HG03460 (cell line): ENCODE measurements at regions not wholly inside any gene's neighbourhood (a gene's known extent, or its start where the extent isn't known, plus 50 kb on each side); places are given as distances from the start of the nearest gene placed in this dataset.

Source experiments
- ATAC-seq: cut with Tn5 transposase; IDR thresholded peaks from one replicate; pipeline ENCODE4 v1.9.1; 2021; ENCODE audit not compliant: unreplicated experiment

GRCh38 chr4:136458326-136458725 is 1074.0 kb downstream of the PCDH18 start:
- no peak for ATAC-seq

DNA sequence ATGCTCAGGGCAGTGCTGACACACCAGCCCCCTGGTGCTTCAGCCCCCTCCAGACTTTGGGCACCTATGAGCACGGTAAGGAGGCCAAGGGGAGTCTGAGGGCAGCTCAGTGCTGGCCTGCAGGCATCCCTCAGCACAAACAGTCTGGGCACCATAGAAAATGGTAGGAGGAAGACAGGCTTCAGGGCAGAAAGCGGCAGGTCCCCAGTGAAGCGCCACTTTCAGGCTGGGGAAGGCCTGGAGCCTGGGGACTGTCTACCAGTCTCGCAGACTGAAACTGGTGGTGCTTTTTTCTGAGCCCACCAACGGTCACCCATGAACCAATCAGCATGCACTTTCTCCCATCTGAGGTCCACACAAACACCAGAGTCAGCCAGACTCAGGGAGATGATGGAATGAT is 1074.7 kb downstream of the PCDH18 start:
- ATAC-seq, result no peak

DNA sequence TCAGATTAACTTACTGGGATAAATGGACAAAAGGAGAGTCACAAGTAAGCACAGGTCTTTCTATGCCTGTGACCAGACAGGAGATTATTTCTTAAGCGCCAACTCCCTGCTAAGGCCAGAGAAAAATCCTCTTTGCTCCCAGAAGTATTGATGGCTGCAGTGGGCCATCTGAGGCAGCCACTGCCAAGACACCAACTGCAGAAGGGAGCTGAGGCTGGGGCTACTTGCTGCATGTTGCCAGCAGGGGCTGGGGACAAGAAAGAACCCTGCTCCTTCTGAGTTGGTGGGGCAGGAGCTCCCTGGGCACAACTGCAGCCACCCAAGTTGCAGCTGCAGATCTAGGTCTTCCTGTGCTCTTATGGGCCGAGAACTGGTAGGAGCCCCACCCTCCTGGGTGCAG is 1075.3 kb downstream of the PCDH18 start:
- ATAC-seq, result no peak

- ATAC-seq, result no peak
Measured at GRCh38 chr4:136443006-136443405, 1089.3 kb downstream of the PCDH18 start.

DNA sequence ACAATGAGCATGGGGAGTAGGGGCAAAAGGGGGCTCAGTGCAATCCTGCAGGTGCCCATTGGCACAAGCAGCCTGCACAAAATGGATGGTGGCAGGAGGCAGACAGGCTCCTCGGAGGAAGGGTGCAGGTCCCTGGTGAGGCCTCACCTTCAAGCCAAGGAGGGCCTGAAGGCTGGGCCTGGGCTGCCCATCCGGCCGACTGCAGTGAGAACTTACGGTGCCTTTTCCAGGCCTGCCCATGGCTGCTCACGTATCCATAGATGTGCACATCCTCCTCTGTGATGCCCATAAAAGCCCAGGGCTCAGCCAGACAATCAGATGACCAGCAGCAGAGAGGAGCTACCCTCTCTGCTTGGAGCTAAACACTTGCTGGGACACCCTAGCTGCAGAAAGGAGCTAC is 1089.8 kb downstream of the PCDH18 start:
- no peak for ATAC-seq

DNA sequence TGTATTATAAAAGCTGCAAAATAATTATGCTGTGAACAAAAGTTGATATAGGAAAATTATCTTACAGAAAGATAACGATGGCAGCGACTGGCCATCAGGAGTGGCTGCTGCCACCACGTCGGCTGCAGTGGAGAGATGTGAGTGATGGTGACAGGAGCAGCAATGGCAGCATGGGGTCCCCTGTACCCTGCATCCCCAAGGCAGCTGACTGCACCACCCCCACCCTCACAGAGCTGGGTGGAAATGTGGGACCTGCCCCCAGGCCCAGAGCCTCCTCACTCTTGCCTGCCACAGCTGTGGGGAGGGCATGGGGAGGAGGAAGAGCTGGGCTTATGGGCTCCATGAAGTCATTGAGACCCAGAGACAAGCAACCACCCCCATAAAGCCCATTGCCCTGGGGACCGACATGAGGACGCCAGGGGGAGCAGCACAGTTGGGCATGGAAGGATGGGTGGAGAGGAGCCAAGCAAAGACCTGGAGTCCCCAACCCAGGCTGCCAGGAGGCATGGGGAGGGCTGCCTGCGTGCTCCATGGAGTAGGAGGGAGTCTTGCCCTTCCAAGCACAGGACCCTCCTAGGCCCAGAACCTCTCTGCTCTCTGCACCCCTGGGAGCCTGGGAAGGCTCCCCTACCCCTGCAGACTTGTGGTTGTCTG is 1090.5 kb downstream of the PCDH18 start:
- ATAC-seq, result no peak

- ATAC-seq, result no peak
Measured at GRCh38 chr4:136438645-136439044, 1093.6 kb downstream of the PCDH18 start.

- ATAC-seq, result no peak
Measured at GRCh38 chr4:136424052-136424451, 1108.2 kb downstream of the PCDH18 start.

DNA sequence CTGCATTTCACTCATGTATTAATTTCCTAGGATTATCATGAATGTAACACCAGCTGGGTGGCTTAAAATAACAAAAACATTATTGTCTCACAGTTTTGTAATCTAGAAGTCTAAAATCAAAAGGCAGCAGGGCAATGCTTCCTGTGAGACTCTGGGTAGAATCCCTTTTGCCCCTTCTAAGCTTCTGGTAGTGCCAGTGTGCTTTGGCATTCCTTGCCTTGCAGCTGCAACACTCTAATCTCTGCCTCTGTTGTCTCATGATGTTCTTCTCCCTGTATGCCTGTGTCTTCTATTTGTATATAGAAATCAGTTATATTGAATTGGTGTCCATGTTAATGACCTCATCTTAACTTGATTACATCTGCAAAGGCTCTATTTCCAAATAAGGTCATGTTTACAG is 1117.3 kb downstream of the PCDH18 start:
- ATAC-seq, result no peak

GRCh38 chr4:136412708-136413107 is 1119.6 kb downstream of the PCDH18 start:
- no peak for ATAC-seq

DNA sequence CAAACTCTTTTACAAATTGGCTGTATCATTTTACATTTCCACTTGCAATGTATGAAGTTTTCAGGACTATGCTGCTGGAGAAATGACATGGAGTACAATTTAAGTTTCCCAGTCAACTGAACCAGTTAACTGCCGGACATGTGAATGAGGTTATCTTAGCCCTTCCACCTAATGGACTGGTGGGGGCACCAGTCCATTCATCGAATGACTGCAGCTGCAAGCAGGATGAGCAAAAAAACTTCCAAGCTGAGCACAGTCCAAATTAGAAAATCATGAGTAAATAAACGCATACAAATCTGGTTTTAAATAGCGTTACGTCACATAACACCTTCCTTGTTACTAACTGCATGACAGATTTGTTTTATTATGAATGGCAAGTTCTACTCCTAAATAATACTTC is 1131.5 kb downstream of the PCDH18 start:
- ATAC-seq, result no peak

DNA sequence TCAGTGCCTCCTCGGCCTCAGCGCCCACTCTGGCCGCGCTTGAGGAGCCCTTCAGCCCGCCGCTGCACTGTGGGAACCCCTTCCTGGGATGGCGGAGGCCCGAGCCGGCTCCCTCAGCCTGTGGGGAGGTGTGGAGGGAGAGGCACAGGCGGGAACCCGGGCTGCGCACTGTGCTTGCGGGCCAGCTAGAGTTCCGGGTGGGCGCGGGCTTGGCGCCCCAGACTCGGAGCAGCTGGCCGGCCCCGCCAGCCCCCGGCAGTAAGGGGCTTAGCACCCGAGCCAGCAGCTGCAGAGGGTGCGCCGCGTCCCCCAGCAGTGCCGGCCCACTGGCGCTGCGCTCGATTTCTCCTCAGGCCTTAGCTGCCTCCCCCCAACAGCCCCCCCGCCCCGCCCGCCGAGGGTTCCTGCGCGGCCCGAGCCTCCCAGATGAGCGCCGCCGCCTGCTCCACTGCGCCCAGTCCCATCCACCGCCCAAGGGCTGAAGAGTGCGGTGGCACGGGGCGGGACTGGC is 1137.0 kb downstream of the PCDH18 start:
- no peak for ATAC-seq

DNA sequence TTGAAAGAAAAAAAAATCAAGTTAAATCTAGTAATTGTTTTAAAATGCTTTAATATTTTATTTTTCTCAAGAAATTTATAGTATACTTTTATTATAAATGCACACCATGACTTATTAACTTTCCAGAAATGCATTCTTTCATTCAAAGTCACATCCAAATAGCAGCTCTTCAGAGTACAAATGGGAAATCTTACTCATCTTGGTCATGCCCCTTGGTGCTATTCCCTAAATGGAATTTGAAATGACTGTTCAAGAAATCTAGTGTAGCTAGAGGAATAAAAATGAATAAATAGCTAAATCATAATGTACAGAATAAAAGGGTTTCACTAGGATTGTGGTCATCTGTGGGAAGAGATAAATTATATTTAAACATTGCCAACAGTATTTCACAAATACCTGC is 1139.7 kb downstream of the PCDH18 start:
- no peak for ATAC-seq

GRCh38 chr4:136390824-136391223 is 1141.5 kb downstream of the PCDH18 start:
- ATAC-seq, result no peak

GRCh38 chr4:136383082-136383481 is 1149.2 kb downstream of the PCDH18 start:
- no peak for ATAC-seq

GRCh38 chr4:136371231-136371630 is 1161.1 kb downstream of the PCDH18 start:
- no peak for ATAC-seq

DNA sequence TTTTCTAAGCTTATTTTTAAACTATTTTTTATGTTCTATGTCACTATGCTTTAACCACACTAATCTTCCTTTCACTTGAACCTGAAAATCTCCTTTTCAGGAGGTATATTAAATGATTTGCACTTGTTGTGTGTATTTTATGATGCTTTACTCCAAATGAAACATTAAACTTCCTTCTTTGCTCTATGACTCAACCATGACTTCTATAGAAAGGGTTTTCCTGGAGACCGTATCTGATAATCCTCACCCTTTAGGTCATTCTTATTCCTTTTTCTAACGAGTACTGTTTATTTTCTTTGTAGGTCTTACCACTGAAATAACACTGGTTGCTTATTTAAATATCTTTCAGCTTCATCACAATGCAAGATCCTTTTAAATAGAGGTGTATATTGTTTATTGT is 1163.2 kb downstream of the PCDH18 start:
- ATAC-seq, result no peak

GRCh38 chr4:136357556-136357955 is 1174.7 kb downstream of the PCDH18 start:
- ATAC-seq, result no peak

DNA sequence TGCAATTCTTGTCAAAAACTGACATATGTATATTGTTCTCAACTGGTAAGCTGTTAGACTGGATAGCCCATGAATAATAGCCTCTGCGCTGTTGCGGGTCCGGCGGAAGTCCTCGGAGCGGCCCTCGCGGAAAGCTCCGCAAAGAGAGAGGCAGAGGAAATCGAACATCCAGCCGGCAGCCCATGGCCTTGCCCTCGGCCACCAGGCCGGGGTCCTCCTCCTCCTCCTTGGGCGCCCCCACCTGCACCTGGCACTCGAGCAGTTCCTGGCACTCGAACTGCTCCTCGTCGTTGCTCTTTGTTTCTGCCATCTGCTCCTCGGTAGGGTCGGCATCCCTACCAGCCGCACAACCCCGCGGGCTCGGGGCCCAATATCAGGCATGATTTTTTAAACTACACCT is 1176.3 kb downstream of the PCDH18 start:
- no peak for ATAC-seq

GRCh38 chr4:136343340-136343739 is 1189.0 kb downstream of the PCDH18 start:
- no peak for ATAC-seq

- no peak for ATAC-seq
Measured at GRCh38 chr4:136342666-136343065, 1189.6 kb downstream of the PCDH18 start.

GRCh38 chr4:136337216-136337615 is 1195.1 kb downstream of the PCDH18 start:
- no peak for ATAC-seq

DNA sequence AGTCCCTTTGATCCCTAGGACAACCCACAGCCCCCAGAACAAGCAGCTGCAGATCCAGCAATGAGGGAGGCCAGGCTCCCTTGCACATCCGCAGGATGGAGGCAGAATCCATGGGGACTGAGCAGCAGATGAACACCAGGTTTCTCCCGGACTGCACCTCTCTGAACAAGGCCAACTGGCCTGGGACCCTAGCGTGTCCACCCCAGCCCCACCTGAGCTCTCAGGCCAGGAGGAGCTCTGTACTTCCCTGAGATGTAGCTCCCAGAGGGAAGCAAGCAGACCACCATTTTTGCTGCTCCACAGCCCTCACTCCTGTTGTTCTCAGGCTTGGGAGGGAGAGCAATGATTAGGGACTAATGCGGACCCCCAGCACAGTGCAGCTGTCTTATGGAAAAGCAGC is 1195.8 kb downstream of the PCDH18 start:
- ATAC-seq, result no peak
